Lung (tissue), 11 donors: ENCODE measurements at regions not wholly inside any gene's neighbourhood (a gene's known extent, or its start where the extent isn't known, plus 50 kb on each side); places are given as distances from the start of the nearest gene placed in this dataset.
"Not testable (repeated sequence)": the region's sequence is repeated elsewhere in the genome, so short reads cannot be mapped to it uniquely, and the experiment has no call there.

ENCODE experiments used
- ATAC-seq: fragments of 200-7000 bp; cut with Tn5 transposase; one replicate; pipeline ENCODE4 v1.9.1; 2020; ENCODE audit warnings: moderate number of reproducible peaks; ENCODE audit not compliant: insufficient read depth, low FRiP score
- DNase-seq, 3 donors: peaks; one replicate each; pipeline ENCODE4 v3.0.0-alpha.2; 2013 to 2017
- H3K27ac ChIP-seq, 2 donors: one replicate each; pipeline ENCODE4 v1.5.1; 2013; ENCODE audit warnings: mild to moderate bottlenecking in 2 of 2, moderate library complexity in 2 of 2, control low read depth in 1 of 2, inconsistent platforms in 1 of 2, low read depth in 1 of 2, low read length in 1 of 2
- H3K27me3 ChIP-seq, 3 donors: one replicate each; pipeline ENCODE4 v1.5.1; 2013; ENCODE audit warnings: low read length in 2 of 3; ENCODE audit not compliant: control insufficient read depth in 3 of 3, insufficient read depth in 3 of 3
- H3K36me3 ChIP-seq, 4 donors: one replicate each; pipeline ENCODE4 v1.5.1; 2013; ENCODE audit warnings: low read length in 4 of 4, mild to moderate bottlenecking in 1 of 4, moderate library complexity in 1 of 4; ENCODE audit not compliant: control insufficient read depth in 4 of 4, insufficient read depth in 4 of 4
- H3K4me1 ChIP-seq, 5 donors: one replicate each; pipeline ENCODE4 v1.5.1; 2013; ENCODE audit warnings: low read length in 5 of 5, mild to moderate bottlenecking in 2 of 5, moderate library complexity in 1 of 5; ENCODE audit not compliant: control insufficient read depth in 5 of 5, insufficient read depth in 5 of 5
- H3K4me3 ChIP-seq: one replicate; pipeline ENCODE4 v1.5.1; 2013; ENCODE audit warnings: mild to moderate bottlenecking, control low read depth, moderate library complexity
- H3K9ac ChIP-seq, 2 donors: one replicate each; pipeline ENCODE4 v1.5.1; 2013; ENCODE audit warnings: low read length in 2 of 2, control low read depth in 1 of 2; ENCODE audit not compliant: insufficient read depth in 1 of 2
- H3K9me3 ChIP-seq, 4 donors: one replicate each; pipeline ENCODE4 v1.5.1; 2013; ENCODE audit warnings: low read length in 3 of 4, mild to moderate bottlenecking in 1 of 4, moderate library complexity in 1 of 4; ENCODE audit not compliant: control insufficient read depth in 4 of 4, insufficient read depth in 3 of 4
- WGBS, 2 donors: extraction: QIAGEN DNeasy Blood & Tissue Kit; methylation state at CpG; one replicate each; pipeline ENCODE4 v1.1.7; 2013; 5-methylcytosine and 5-hydroxymethylcytosine counted together
- TF ChIP-seq, protein P1 (sequence below): IDR thresholded peaks from 2 replicates; pipeline ENCODE4 v1.5.1; 2012; ENCODE audit warnings: mild to moderate bottlenecking; ENCODE audit errors: control extremely low read depth, extremely low read depth
- donor health status: control.
- donor health status: control.
- donor health status: Bipolar disorder and iron deficiency.
- donor health status: healthy.
- donor health status: DM: yes; HTN: yes; CAD: no.

DNA sequence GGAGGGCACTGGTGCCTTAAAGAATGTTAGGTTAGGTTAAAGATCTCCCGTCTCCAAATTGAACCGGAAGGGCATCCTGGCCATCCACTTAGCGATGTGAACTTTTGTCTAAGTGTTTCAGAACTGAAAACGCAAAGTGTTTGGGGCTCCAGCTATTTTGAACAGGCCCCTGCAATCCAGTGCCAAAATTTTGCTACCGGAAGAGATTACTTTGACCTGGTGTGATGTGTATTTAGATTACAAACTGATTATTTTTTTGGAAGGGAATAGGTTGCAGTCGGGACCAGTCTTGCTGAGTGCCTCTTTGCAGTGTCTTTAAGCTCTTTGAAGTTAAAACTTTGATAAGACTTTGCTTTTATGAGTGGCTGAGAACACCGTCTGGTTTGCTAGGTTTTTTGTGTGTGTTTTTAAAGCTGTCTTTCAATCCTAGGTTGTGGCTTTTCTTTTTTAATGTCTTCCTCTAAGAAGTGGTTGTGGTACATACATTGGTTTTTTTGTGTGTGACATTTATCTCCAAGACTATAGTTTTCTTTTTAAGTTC is 179.6 kb downstream of the OR4M2 start:
- Histone ChIP-seq H3K27me3 (no peaks in the 10 kb centered on the region), H3K9ac (no peak overlapping the region), H3K27ac (no peak overlapping the region), H3K4me3 (no peak overlapping the region), H3K36me3 (no peaks in the 10 kb centered on the region), H3K9me3 (peaks cover 0 to 18% (median 5%) of the 10 kb centered on the region in 4 donors), H3K4me1 (no peaks in the 10 kb centered on the region)
- ATAC-seq (no peak), DNase-seq (no peak)
- WGBS, 2 donors = 72 to 81% methylated on average over 7 of the region's 7 CpGs
- TF ChIP-seq, protein P1, sequence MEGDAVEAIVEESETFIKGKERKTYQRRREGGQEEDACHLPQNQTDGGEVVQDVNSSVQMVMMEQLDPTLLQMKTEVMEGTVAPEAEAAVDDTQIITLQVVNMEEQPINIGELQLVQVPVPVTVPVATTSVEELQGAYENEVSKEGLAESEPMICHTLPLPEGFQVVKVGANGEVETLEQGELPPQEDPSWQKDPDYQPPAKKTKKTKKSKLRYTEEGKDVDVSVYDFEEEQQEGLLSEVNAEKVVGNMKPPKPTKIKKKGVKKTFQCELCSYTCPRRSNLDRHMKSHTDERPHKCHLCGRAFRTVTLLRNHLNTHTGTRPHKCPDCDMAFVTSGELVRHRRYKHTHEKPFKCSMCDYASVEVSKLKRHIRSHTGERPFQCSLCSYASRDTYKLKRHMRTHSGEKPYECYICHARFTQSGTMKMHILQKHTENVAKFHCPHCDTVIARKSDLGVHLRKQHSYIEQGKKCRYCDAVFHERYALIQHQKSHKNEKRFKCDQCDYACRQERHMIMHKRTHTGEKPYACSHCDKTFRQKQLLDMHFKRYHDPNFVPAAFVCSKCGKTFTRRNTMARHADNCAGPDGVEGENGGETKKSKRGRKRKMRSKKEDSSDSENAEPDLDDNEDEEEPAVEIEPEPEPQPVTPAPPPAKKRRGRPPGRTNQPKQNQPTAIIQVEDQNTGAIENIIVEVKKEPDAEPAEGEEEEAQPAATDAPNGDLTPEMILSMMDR = no peak

DNA sequence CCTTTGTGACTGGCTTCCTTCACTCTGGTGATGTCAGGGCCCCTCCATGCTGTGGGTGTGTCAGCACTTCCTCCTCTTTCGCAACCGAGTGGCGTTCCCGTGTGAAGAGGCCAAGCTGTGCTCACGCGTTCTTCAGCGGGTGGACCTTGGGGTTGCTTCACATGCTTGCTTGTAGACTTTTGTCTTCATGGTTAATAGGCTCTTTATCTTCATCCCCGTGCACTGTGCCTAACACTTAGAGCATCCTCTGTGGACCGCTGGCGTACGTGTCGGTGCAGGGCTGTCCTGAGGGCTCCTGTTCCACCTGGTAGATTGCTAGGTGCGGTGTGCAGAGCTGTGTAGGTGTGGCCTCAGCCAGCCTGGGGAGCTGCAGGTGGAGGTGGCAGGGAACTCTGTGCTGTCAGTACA is 182.3 kb downstream of the OR4M2 start:
- Histone ChIP-seq H3K36me3 (no peaks in the 10 kb centered on the region), H3K9ac (no peak overlapping the region), H3K27me3 (no peaks in the 10 kb centered on the region), H3K4me3 (no peak overlapping the region), H3K4me1 (no peaks in the 10 kb centered on the region), H3K27ac (no peak overlapping the region), H3K9me3 (peaks cover 0 to 29% (median 4%) of the 10 kb centered on the region in 4 donors)
- ATAC-seq = no peak
- DNase-seq = no peak
- TF ChIP-seq, protein P1 = no peak
- 57 to 63% methylated on average over 13 of the region's 13 CpGs for WGBS, 2 donors

DNA sequence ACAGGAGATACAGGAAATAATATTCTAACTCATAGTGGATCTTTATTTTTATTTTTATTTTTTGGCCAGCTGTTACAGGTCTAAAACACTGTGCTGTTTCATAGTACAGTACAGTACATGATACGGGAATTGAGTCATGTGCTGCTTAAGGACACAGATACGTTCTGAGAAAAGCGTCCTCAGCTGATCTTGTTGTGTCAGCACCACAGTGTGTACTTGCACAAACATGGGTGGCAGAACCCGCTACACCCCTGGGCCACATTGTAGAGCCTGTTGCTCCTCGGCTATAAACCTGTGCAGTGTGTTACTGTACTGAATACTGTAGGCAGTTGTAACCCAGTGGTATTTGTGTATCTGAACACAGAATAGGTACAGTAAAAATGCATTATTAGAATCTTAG is 183.4 kb downstream of the OR4M2 start:
- Histone ChIP-seq H3K9ac (no peak overlapping the region), H3K27ac (no peak overlapping the region), H3K27me3 (no peaks in the 10 kb centered on the region), H3K36me3 (no peaks in the 10 kb centered on the region), H3K4me3 (no peak overlapping the region), H3K9me3 (peaks cover 0 to 33% (median under 1%) of the 10 kb centered on the region in 4 donors), H3K4me1 (no peaks in the 10 kb centered on the region)
- WGBS, 2 donors = 83 to 85% methylated on average over 5 of the region's 5 CpGs
- DNase-seq (no peak), ATAC-seq (no peak)
- TF ChIP-seq, protein P1 = no peak

DNA sequence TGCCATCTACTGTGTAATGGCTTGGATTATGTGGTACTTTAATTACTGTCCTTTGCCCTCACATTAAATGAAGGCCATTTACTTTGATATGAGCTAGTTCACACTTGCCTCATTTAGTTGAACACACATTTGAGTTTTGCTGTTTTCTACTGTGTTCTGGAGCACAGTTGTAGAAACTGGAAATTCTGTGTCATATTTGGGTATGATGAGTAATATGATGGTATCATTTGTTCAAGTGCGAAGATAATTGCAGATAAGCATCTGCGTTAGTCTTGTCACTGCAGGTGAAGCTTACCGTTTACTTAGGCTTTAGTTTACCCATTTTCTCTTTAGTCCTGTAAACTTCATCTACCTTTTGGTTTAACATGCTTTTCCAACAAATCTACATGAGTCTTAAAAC is 183.9 kb downstream of the OR4M2 start:
- not testable (repeated sequence) for H3K27ac ChIP-seq, H3K9ac ChIP-seq, ATAC-seq, H3K27me3 ChIP-seq, H3K4me3 ChIP-seq, DNase-seq, H3K4me1 ChIP-seq, H3K36me3 ChIP-seq
- 83 to 91% methylated on average over 3 of the region's 3 CpGs for WGBS, 2 donors
- H3K9me3 ChIP-seq = peaks cover 0 to 36% (median under 1%) of the 10 kb centered on the region in 4 donors
